Neuronal stem cell (in vitro differentiated cells): ENCODE measurements at regions not wholly inside any gene's neighbourhood (a gene's known extent, or its start where the extent isn't known, plus 50 kb on each side); places are given as distances from the start of the nearest gene placed in this dataset.

Experiments
- DNase-seq: peaks from one replicate; pipeline ENCODE4 v3.0.0-alpha.2; 2013; ENCODE audit warnings: low spot score
- H2AFZ ChIP-seq: one replicate; pipeline ENCODE4 v1.6.1; 2013; ENCODE audit warnings: mild to moderate bottlenecking, low read length, inconsistent platforms
- H2AK5ac ChIP-seq: 2 replicates; pipeline ENCODE4 v1.6.1; 2013; ENCODE audit warnings: low read depth, mild to moderate bottlenecking, inconsistent platforms, low read length, moderate library complexity, mixed read lengths
- H2BK120ac ChIP-seq: 2 replicates; pipeline ENCODE4 v1.6.1; 2013; ENCODE audit warnings: low read depth, mild to moderate bottlenecking, inconsistent platforms, low read length, moderate library complexity, mixed read lengths
- H2BK12ac ChIP-seq: one replicate; pipeline ENCODE4 v1.6.1; 2013; ENCODE audit warnings: low read length, inconsistent platforms
- H2BK15ac ChIP-seq: 2 replicates; pipeline ENCODE4 v1.6.1; 2013; ENCODE audit warnings: mild to moderate bottlenecking, low read length, inconsistent platforms, mixed read lengths
- H2BK5ac ChIP-seq: one replicate; pipeline ENCODE4 v1.6.1; 2013; ENCODE audit warnings: inconsistent platforms, mild to moderate bottlenecking, low read length, moderate library complexity
- H3K14ac ChIP-seq: one replicate; pipeline ENCODE4 v1.6.1; 2013; ENCODE audit warnings: low read length, inconsistent platforms
- H3K18ac ChIP-seq: 2 replicates; pipeline ENCODE4 v1.6.1; 2013; ENCODE audit warnings: low read length, inconsistent platforms
- H3K23ac ChIP-seq: 2 replicates; pipeline ENCODE4 v1.6.1; 2013; ENCODE audit warnings: low read depth, mild to moderate bottlenecking, mixed read lengths, low read length, inconsistent platforms; ENCODE audit not compliant: poor library complexity
- H3K27ac ChIP-seq: replicated peaks from 3 replicates; pipeline ENCODE4 v1.5.1; 2013; ENCODE audit warnings: low read length, inconsistent platforms
- H3K27me3 ChIP-seq, 3 experiments: 2 replicates each; pipeline ENCODE4 v1.6.1; 2013; ENCODE audit warnings: low read length in 3 of 3, mild to moderate bottlenecking in 2 of 3, inconsistent platforms in 1 of 3, low read depth in 1 of 3, mixed read lengths in 1 of 3, moderate library complexity in 1 of 3; ENCODE audit not compliant: control insufficient read depth in 3 of 3, insufficient read depth in 3 of 3
- H3K36me3 ChIP-seq, 2 donors: replicated peaks in 1 of 2; 2 replicates each; pipeline ENCODE4 v1.6.1; 2013; ENCODE audit warnings: low read length in 2 of 2; ENCODE audit not compliant: control insufficient read depth in 2 of 2, insufficient read depth in 2 of 2
- H3K4ac ChIP-seq: 2 replicates; pipeline ENCODE4 v1.6.1; 2013; ENCODE audit warnings: inconsistent platforms, mild to moderate bottlenecking, low read length, moderate library complexity
- H3K4me1 ChIP-seq, 2 donors: 1 replicate in 1 of 2; 2 replicates in 1 of 2; pipeline ENCODE4 v1.6.1; 2013; ENCODE audit warnings: low read length in 2 of 2, low read depth in 1 of 2; ENCODE audit not compliant: control insufficient read depth in 2 of 2, insufficient read depth in 1 of 2
- H3K4me2 ChIP-seq: one replicate; pipeline ENCODE4 v1.6.1; 2013; ENCODE audit warnings: mild to moderate bottlenecking, low read length, inconsistent platforms; ENCODE audit not compliant: insufficient read depth, poor library complexity, severe bottlenecking
- H3K4me3 ChIP-seq, 2 donors: 2 replicates each; pipeline ENCODE4 v1.5.1; 2013; ENCODE audit warnings: low read length in 2 of 2, mild to moderate bottlenecking in 2 of 2, inconsistent platforms in 1 of 2, moderate library complexity in 1 of 2
- H3K79me1 ChIP-seq: one replicate; pipeline ENCODE4 v1.6.1; 2013; ENCODE audit warnings: low read depth, mild to moderate bottlenecking, inconsistent platforms, low read length, moderate library complexity
- H3K9ac ChIP-seq: one replicate; pipeline ENCODE4 v1.6.1; 2013; ENCODE audit warnings: mild to moderate bottlenecking, low read depth, low read length, inconsistent platforms; ENCODE audit not compliant: poor library complexity
- H3K9me3 ChIP-seq, 2 donors: replicated peaks in 1 of 2; 2 replicates each; pipeline versions ENCODE3 to v1.6.1; 2013; ENCODE audit warnings: low read length in 2 of 2, mild to moderate bottlenecking in 2 of 2, inconsistent platforms in 1 of 2, low read depth in 1 of 2, mixed read lengths in 1 of 2, moderate library complexity in 1 of 2; ENCODE audit not compliant: control insufficient read depth in 2 of 2, insufficient read depth in 1 of 2
- H4K8ac ChIP-seq: one replicate; pipeline ENCODE4 v1.6.1; 2013; ENCODE audit warnings: low read depth, mild to moderate bottlenecking, inconsistent platforms, low read length, moderate library complexity
- H4K91ac ChIP-seq: one replicate; pipeline ENCODE4 v1.6.1; 2013; ENCODE audit warnings: low read length, low read depth, mild to moderate bottlenecking, inconsistent platforms; ENCODE audit not compliant: poor library complexity
- WGBS, 2 donors: extraction: QIAGEN DNeasy Blood & Tissue Kit; methylation state at CpG; one replicate each; pipeline ENCODE4 v1.1.7; 2013; ENCODE audit warnings: missing lambda C conversion rate in 2 of 2, mixed read lengths in 1 of 2; ENCODE audit not compliant: insufficient read length in 2 of 2, insufficient replicate concordance in 1 of 2; ENCODE audit errors: extremely low coverage in 2 of 2; 5-methylcytosine and 5-hydroxymethylcytosine counted together

GRCh38 chr4:187485676-187486075, 509.9 kb upstream of the ZFP42 start:
- Histone ChIP-seq H3K4ac (no peak overlapping the region), H3K27me3 (no peaks in the 10 kb centered on the region), H3K23ac (no peak overlapping the region), H2BK5ac (no peak overlapping the region), H3K9me3 (peaks cover 0 to 4% of the 10 kb centered on the region in 2 donors), H3K4me3 (no peak overlapping the region), H3K18ac (no peak overlapping the region), H2BK12ac (no peak overlapping the region), H4K91ac (no peak overlapping the region), H3K9ac (no peak overlapping the region), H3K36me3 (no peaks in the 10 kb centered on the region), H3K4me1 (no peaks in the 10 kb centered on the region), H2AK5ac (no peak overlapping the region), H3K14ac (no peak overlapping the region), H4K8ac (no peak overlapping the region), H3K4me2 (no peak overlapping the region), H2BK15ac (no peak overlapping the region), H3K27ac (no peak overlapping the region), H3K79me1 (no peaks in the 10 kb centered on the region), H2BK120ac (no peak overlapping the region), H2AFZ (no peak overlapping the region)
- no CpG with 5 or more reads among the region's 2 CpGs for WGBS, 2 donors
- no peak for DNase-seq

DNA sequence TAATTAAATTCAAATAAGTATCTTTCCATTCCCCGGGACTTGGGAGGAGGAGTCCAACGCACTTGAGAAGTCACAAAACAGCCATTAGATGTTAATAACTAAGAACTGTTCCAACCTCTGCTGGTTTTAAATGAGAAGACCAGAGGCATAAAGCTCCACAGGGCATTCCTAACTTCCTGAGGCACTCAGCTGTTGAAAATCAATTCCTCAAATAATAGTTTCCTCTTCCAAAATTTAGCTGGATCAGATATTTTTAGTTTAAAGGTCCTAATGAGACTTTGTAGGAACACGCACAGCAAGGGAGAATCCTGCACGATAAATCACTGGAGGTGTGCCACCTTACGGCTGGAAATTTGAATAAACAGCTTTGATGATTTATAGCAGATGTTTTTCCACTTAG, 504.3 kb upstream of the ZFP42 start:
- Histone ChIP-seq H3K14ac (no peak overlapping the region), H2BK5ac (no peak overlapping the region), H3K9me3 (no peaks in the 10 kb centered on the region), H3K79me1 (no peaks in the 10 kb centered on the region), H3K4me3 (no peak overlapping the region), H3K23ac (no peak overlapping the region), H3K36me3 (no peaks in the 10 kb centered on the region), H3K4ac (no peak overlapping the region), H2BK12ac (no peak overlapping the region), H4K91ac (no peak overlapping the region), H3K27me3 (no peaks in the 10 kb centered on the region), H3K4me1 (no peaks in the 10 kb centered on the region), H2AK5ac (no peak overlapping the region), H2BK15ac (no peak overlapping the region), H3K18ac (no peak overlapping the region), H2BK120ac (no peak overlapping the region), H3K27ac (no peak overlapping the region), H3K4me2 (no peak overlapping the region), H4K8ac (no peak overlapping the region), H3K9ac (no peak overlapping the region), H2AFZ (no peak overlapping the region)
- no peak for DNase-seq
- WGBS, 2 donors: no CpG with 5 or more reads among the region's 5 CpGs

DNA sequence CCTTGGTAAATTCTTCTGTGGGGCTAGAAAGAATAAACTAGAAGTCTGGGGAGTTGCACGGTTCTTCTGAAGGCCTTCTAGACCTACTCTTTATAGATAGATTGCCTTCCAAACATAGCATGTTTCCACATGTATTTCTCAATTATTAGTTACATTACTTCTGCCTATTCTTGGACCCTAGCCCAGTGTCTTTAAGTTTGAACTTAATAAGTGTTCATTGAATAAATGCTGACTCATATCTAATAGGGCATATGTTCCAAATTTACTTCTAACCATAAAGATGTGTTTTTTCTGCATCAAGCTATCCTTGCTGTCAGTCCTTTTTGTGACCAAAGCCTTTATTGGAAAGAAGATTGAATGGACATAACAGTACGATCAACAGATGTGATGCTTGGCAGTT, 503.6 kb upstream of the ZFP42 start:
- no peak overlapping the region for H4K8ac ChIP-seq
- no peak overlapping the region for H2BK5ac ChIP-seq
- no peak overlapping the region for H3K27ac ChIP-seq
- H3K4me1 ChIP-seq: no peaks in the 10 kb centered on the region
- no peak overlapping the region for H3K9ac ChIP-seq
- no peaks in the 10 kb centered on the region for H3K27me3 ChIP-seq
- WGBS, 2 donors: no CpG with 5 or more reads among the region's 2 CpGs
- H3K79me1 ChIP-seq: no peaks in the 10 kb centered on the region
- H3K23ac ChIP-seq: no peak overlapping the region
- no peak overlapping the region for H2BK12ac ChIP-seq
- H2BK120ac ChIP-seq: no peak overlapping the region
- no peaks in the 10 kb centered on the region for H3K36me3 ChIP-seq
- no peak overlapping the region for H3K4me3 ChIP-seq
- H2AK5ac ChIP-seq: no peak overlapping the region
- H2AFZ ChIP-seq: no peak overlapping the region
- H3K9me3 ChIP-seq: no peaks in the 10 kb centered on the region
- H2BK15ac ChIP-seq: no peak overlapping the region
- H3K14ac ChIP-seq: no peak overlapping the region
- no peak overlapping the region for H4K91ac ChIP-seq
- H3K4ac ChIP-seq: no peak overlapping the region
- H3K18ac ChIP-seq: no peak overlapping the region
- DNase-seq: no peak
- H3K4me2 ChIP-seq: no peak overlapping the region

DNA sequence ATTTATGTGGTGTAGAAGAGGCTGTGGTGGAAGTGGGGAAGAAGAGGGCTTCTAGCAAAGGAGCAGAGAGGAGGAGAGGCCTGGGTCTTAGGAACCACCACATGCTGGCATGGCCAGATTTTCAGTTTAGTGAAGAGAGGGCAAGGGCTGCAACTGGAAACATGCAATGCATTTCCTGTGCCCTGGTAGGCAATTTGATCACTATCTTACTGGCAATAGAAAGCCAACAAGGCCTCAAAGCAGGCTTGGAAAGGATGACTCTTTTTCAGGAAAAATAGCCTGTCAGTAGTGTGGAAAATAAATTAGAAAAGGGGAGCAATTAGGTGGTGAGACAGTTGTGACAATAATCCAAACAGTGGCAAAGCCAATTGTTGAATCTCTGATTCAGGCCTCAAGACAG, 501.9 kb upstream of the ZFP42 start:
- Histone ChIP-seq H4K8ac (no peak overlapping the region), H2BK120ac (no peak overlapping the region), H3K27me3 (no peaks in the 10 kb centered on the region), H2BK15ac (no peak overlapping the region), H3K9ac (no peak overlapping the region), H2AK5ac (no peak overlapping the region), H2BK5ac (no peak overlapping the region), H3K79me1 (no peaks in the 10 kb centered on the region), H3K4me2 (no peak overlapping the region), H3K4ac (no peak overlapping the region), H3K27ac (no peak overlapping the region), H2AFZ (no peak overlapping the region), H3K4me1 (no peaks in the 10 kb centered on the region), H3K9me3 (no peaks in the 10 kb centered on the region), H3K23ac (no peak overlapping the region), H3K18ac (no peak overlapping the region), H3K36me3 (no peaks in the 10 kb centered on the region), H2BK12ac (no peak overlapping the region), H4K91ac (no peak overlapping the region), H3K14ac (no peak overlapping the region), H3K4me3 (no peak overlapping the region)
- DNase-seq: no peak
